ENCODE measurements at regions not wholly inside any gene's neighbourhood (a gene's known extent, or its start where the extent isn't known, plus 50 kb on each side); places are given as distances from the start of the nearest gene placed in this dataset.

- Histone ChIP-seq H3K4me3 (no peak overlapping the region), H3K27me3 (no peaks in the 10 kb centered on the region), H3K9me3 (no peaks in the 10 kb centered on the region), H3K27ac (no peak overlapping the region), H3K4me1 (no peaks in the 10 kb centered on the region), H3K36me3 (no peaks in the 10 kb centered on the region)
- no peak for DNase-seq
- TF ChIP-seq POLR2A (IDR thresholded peaks at IDR 0.05): no peak
- TF ChIP-seq, protein P1, sequence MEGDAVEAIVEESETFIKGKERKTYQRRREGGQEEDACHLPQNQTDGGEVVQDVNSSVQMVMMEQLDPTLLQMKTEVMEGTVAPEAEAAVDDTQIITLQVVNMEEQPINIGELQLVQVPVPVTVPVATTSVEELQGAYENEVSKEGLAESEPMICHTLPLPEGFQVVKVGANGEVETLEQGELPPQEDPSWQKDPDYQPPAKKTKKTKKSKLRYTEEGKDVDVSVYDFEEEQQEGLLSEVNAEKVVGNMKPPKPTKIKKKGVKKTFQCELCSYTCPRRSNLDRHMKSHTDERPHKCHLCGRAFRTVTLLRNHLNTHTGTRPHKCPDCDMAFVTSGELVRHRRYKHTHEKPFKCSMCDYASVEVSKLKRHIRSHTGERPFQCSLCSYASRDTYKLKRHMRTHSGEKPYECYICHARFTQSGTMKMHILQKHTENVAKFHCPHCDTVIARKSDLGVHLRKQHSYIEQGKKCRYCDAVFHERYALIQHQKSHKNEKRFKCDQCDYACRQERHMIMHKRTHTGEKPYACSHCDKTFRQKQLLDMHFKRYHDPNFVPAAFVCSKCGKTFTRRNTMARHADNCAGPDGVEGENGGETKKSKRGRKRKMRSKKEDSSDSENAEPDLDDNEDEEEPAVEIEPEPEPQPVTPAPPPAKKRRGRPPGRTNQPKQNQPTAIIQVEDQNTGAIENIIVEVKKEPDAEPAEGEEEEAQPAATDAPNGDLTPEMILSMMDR (IDR thresholded peaks at IDR 0.05): no peak
Observed at GRCh38 chr1:100607628-100608240, 69.8 kb downstream of the GPR88 start.

GRCh38 chr1:100609849-100610248 is 71.9 kb downstream of the GPR88 start:
- no peaks in the 10 kb centered on the region for H3K36me3 ChIP-seq
- no peaks in the 10 kb centered on the region for H3K27me3 ChIP-seq
- H3K4me1 ChIP-seq: no peaks in the 10 kb centered on the region
- TF ChIP-seq POLR2A (IDR thresholded peaks at IDR 0.05): no peak
- TF ChIP-seq, protein P1 (IDR thresholded peaks at IDR 0.05): no peak
- no peak for DNase-seq
- no peaks in the 10 kb centered on the region for H3K9me3 ChIP-seq
- no peak overlapping the region for H3K27ac ChIP-seq
- H3K4me3 ChIP-seq: no peak overlapping the region

DNA sequence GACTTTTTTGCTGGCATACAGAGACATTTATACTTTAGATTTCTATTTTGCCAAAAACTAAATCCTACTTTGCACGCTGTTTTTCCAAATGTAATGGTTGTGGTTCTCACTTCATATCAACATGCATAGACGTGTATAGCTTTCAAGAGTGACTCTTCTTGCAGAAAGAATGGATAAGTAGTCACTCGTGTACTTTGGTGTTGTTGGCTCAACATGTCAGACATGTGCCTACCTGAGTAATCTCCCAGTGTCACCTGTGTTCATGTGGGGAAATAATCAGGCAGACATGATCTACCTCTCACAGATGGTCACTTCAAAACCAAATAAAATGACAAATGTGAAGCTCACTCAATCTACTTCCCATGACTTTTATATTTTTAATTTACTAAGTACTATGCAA is 73.1 kb downstream of the GPR88 start:
- H3K27ac ChIP-seq: no peak overlapping the region
- no peak for DNase-seq
- no peak overlapping the region for H3K4me3 ChIP-seq
- H3K36me3 ChIP-seq: no peaks in the 10 kb centered on the region
- H3K4me1 ChIP-seq: no peaks in the 10 kb centered on the region
- H3K27me3 ChIP-seq: no peaks in the 10 kb centered on the region
- TF ChIP-seq, protein P1 (IDR thresholded peaks at IDR 0.05): no peak
- TF ChIP-seq POLR2A (IDR thresholded peaks at IDR 0.05): no peak
- H3K9me3 ChIP-seq: no peaks in the 10 kb centered on the region

GRCh38 chr1:100612540-100612939 is 74.6 kb downstream of the GPR88 start:
- no peaks in the 10 kb centered on the region for H3K27me3 ChIP-seq
- H3K9me3 ChIP-seq: no peaks in the 10 kb centered on the region
- H3K36me3 ChIP-seq: no peaks in the 10 kb centered on the region
- no peak overlapping the region for H3K4me3 ChIP-seq
- H3K27ac ChIP-seq: no peak overlapping the region
- TF ChIP-seq POLR2A (IDR thresholded peaks at IDR 0.05): no peak
- TF ChIP-seq, protein P1 (IDR thresholded peaks at IDR 0.05): no peak
- DNase-seq: no peak
- no peaks in the 10 kb centered on the region for H3K4me1 ChIP-seq

GRCh38 chr1:100613817-100614559 is 76.0 kb downstream of the GPR88 start:
- H3K36me3 ChIP-seq: no peaks in the 10 kb centered on the region
- no peaks in the 10 kb centered on the region for H3K27me3 ChIP-seq
- no peak for DNase-seq
- no peaks in the 10 kb centered on the region for H3K4me1 ChIP-seq
- H3K27ac ChIP-seq: no peak overlapping the region
- H3K4me3 ChIP-seq: no peak overlapping the region
- H3K9me3 ChIP-seq: no peaks in the 10 kb centered on the region
- TF ChIP-seq POLR2A (IDR thresholded peaks at IDR 0.05): no peak
- TF ChIP-seq, protein P1 (IDR thresholded peaks at IDR 0.05): no peak
